HEK293T (cell line): ENCODE measurements at regions not wholly inside any gene's neighbourhood (a gene's known extent, or its start where the extent isn't known, plus 50 kb on each side); places are given as distances from the start of the nearest gene placed in this dataset.

Source experiments
- BHLHE40 ChIP-seq: fragments of 450-650 bp; IDR thresholded peaks from 2 replicates; pipeline ENCODE4 v1.6.1; 2016; ENCODE audit warnings: mild to moderate bottlenecking, moderate library complexity, borderline replicate concordance
- CTBP1 ChIP-seq: fragments of 450-650 bp; IDR thresholded peaks from 2 replicates; pipeline ENCODE4 v1.6.1; 2016; ENCODE audit warnings: borderline replicate concordance
- ELF4 ChIP-seq: fragments of 450-650 bp; IDR thresholded peaks from 2 replicates; pipeline ENCODE4 v1.6.1; 2017; ENCODE audit warnings: antibody characterized with exemption
- FOXA1 ChIP-seq: fragments of 450-650 bp; IDR thresholded peaks from 2 replicates; pipeline ENCODE4 v1.6.1; 2016; ENCODE audit warnings: mild to moderate bottlenecking
- FOXK2 ChIP-seq: fragments of 450-650 bp; IDR thresholded peaks from 2 replicates; pipeline ENCODE4 v1.6.1; 2016; ENCODE audit warnings: mild to moderate bottlenecking
- FOXM1 ChIP-seq: fragments of 450-650 bp; IDR thresholded peaks from 2 replicates; pipeline ENCODE4 v1.6.1; 2017; ENCODE audit warnings: mild to moderate bottlenecking, borderline replicate concordance
- HDGF ChIP-seq: fragments of 450-650 bp; IDR thresholded peaks from 2 replicates; pipeline ENCODE4 v1.6.1; 2017; ENCODE audit warnings: antibody characterized with exemption, borderline replicate concordance
- L3MBTL2 ChIP-seq: fragments of 450-650 bp; conservative IDR thresholded peaks from 2 replicates; pipeline ENCODE4 v1.6.1; 2016; ENCODE audit warnings: mild to moderate bottlenecking
- LEF1 ChIP-seq: fragments of 450-650 bp; IDR thresholded peaks from 2 replicates; pipeline ENCODE4 v1.6.1; 2017; ENCODE audit warnings: mild to moderate bottlenecking, borderline replicate concordance
- NFRKB ChIP-seq: fragments of 450-650 bp; IDR thresholded peaks from 2 replicates; pipeline ENCODE4 v1.6.1; 2016; ENCODE audit warnings: mild to moderate bottlenecking, moderate library complexity
- SUZ12 ChIP-seq: fragments of 450-650 bp; IDR thresholded peaks from 2 replicates; pipeline ENCODE4 v1.6.1; 2016; ENCODE audit warnings: mild to moderate bottlenecking

DNA sequence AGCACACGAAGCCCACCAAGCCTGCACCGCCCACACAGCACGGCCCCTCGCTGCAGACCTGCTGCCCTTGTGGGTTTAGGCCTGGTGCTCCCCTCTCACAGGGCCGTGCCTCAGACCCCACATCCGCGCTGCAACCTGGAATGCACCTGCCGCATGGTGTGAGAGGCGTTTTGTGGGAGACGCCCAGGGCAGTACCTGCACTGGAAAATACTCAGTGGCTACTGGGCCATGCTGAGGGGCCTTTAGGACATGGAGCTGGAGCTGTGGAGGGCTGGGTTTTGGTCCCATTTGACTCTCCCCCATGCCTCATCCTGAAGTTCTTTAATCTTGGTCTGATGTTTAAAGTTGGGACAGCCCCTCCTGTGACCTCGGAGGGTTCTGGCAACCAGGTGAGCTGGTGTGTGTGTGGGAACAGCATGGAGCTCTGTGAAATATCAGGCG lies 116.3 kb downstream of the ERMARD start:
- TF ChIP-seq HDGF: no peak
- TF ChIP-seq ELF4: no peak
- no peak for TF ChIP-seq FOXM1
- TF ChIP-seq FOXK2: no peak
- no peak for TF ChIP-seq CTBP1
- TF ChIP-seq L3MBTL2: no peak
- no peak for TF ChIP-seq FOXA1
- no peak for TF ChIP-seq NFRKB
- TF ChIP-seq SUZ12: no peak
- TF ChIP-seq LEF1: no peak
- TF ChIP-seq BHLHE40: no peak
